Activated T-cell treated with anti-CD3 and anti-CD28 coated beads, Interleukin-2, amount 50 U/mL, for 48 hours (primary cell): ENCODE measurements at regions not wholly inside any gene's neighbourhood (a gene's known extent, or its start where the extent isn't known, plus 50 kb on each side); places are given as distances from the start of the nearest gene placed in this dataset.

Experiments used
- DNase-seq, 2 experiments: peaks; one replicate each; pipeline ENCODE4 v3.0.0-alpha.2; 2020

GRCh38 chr11:115933564-115933963, 429.3 kb upstream of the CADM1 start:
- DNase-seq = no peak

DNA sequence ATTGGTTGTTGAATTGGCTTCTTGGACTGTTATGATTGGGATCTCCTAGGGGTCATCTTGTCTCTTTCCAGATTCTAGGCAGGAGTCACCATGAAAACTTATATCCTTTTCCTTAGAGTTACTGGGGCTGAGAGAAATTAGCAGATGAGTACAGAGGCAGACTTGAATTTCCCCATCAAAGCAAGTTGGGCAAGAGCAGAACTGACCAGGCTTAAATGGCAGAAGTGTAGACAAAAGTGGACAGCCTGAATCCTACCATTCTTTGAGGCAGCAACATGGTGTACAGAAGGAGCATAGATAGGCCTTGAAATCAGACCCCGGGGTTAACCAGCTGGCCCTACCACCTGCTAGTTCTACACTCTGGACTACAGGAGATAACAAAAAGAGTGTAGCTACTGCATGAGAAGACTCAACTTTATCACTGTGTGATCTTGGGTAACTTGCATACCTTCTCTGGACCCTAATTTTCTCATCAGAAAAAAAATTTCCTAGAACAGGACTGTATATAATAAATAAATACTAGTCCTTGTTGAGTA, 427.4 kb upstream of the CADM1 start:
- no peak for DNase-seq

GRCh38 chr11:115930886-115931547, 426.8 kb upstream of the CADM1 start:
- no peak for DNase-seq

DNA sequence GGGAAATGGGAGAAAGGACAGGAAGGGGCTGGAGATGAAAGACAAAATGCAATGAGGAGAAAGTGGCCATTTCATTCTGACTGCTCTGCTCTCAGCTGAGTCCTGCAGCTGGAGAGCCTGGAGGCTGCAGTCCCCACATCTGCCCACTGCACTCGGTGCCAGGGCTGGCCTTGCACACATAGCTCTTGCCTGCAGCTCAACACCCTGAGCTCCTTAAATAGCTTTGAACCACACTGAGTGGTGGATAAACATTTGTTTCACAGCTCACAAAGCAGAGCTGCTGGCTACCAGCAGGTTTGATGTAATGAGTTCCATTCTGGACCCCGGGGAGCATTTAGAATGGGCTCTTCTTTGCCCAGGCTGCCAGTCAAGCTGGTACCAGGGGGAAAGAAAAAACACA, 426.1 kb upstream of the CADM1 start:
- DNase-seq = no peak

GRCh38 chr11:115929618-115930129, 425.5 kb upstream of the CADM1 start:
- DNase-seq = no peak

GRCh38 chr11:115928811-115929210, 424.6 kb upstream of the CADM1 start:
- no peak for DNase-seq

DNA sequence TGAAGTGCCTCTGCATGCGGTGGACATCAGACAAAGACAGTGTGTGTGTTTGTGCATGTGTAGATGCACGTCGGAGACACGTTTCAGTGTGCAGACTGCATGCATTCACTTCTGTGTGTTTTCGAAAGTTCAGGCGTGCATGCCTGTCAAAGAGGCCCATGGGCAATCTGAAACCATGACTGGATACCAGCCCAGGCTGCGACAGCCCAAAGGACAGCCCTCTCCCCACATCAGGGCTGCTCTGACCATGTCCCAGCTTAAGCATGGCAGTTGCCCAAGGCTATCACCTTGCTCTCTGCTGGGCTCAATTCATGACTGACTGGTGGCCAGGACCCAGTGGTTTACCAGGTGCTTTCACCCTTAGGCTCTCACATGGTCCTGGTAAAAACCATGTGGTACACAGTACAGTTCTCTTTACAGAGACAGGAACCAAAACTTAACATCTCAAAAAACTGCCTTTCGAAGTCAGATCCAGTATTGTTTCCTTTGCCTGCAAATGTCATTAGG, 423.7 kb upstream of the CADM1 start:
- DNase-seq = no peak

- no peak for DNase-seq
These were observed 422.4 kb upstream of the CADM1 start for GRCh38 chr11:115926601-115927000.

GRCh38 chr11:115926138-115926537, 421.9 kb upstream of the CADM1 start:
- no peak for DNase-seq

- DNase-seq = no peak
These were observed 421.4 kb upstream of the CADM1 start for GRCh38 chr11:115925568-115926090.

DNA sequence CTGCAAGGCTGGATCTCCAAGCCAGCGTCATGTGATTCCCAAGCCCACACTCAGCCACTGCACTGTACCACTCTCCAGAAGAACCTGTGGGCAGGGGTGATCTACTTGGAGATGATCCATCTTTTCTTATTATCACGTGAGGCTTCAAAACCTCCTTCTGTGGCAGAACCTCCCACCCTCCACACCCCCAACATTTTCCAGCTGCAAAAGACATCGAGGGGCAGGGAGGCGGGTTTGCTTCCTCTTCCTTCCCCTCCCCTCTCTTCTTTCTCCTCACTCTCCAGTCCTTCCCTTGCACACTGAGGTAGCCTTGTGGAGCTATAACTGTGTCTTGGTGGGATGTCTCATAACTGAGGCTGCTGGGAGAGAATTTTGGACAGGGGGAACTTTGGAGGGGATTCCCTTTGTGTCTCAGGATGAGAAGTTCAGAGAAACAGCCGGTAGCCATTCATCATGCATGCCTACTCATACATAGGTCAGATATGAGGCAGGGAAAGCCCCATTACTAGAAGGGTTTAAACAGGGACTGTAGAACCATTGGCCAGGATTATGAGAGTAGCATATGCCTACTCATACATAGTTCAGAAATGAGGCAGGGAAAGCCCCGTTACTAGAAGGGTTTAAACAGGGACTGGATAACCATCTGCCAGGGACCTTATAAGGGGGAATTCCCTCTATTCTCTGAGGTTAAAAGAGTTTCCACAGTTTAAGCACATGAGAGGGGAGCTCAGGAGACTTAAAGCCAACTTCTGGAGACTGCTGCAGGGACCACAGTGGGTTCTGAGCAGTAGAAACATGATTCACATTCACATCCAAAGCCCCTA, 420.7 kb upstream of the CADM1 start:
- peak; percentile 37 to 39 for DNase-seq

- DNase-seq = no peak
These were observed 418.7 kb upstream of the CADM1 start for GRCh38 chr11:115922876-115923275.

GRCh38 chr11:115921986-115922385, 417.8 kb upstream of the CADM1 start:
- DNase-seq = no peak

DNA sequence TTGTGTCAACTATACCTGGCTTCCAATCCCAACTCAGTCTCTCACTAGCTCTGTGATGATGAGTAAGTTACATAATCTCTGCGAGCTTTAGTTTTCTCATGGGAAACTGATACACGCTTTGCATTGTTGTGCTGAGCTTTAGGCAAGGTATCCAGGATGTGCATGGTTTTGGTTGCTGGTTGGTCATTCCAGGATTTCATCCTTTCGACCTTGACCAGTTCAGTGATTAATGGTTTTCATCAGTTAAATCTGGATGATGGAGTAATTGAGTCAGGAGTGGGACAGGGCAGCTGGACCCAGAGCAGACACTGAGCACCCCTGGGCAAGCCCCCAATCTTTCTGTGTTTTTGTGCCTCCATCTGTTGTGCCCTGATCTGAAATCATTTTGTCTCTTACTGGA, 417.3 kb upstream of the CADM1 start:
- no peak for DNase-seq

GRCh38 chr11:115920841-115921480, 416.7 kb upstream of the CADM1 start:
- no peak for DNase-seq

- DNase-seq = no peak
These were observed 415.9 kb upstream of the CADM1 start for GRCh38 chr11:115920092-115920461.

- peak; percentile 24 to 31 for DNase-seq
These were observed 415.3 kb upstream of the CADM1 start for GRCh38 chr11:115919341-115920091.

GRCh38 chr11:115918576-115918975, 414.4 kb upstream of the CADM1 start:
- DNase-seq = no peak

DNA sequence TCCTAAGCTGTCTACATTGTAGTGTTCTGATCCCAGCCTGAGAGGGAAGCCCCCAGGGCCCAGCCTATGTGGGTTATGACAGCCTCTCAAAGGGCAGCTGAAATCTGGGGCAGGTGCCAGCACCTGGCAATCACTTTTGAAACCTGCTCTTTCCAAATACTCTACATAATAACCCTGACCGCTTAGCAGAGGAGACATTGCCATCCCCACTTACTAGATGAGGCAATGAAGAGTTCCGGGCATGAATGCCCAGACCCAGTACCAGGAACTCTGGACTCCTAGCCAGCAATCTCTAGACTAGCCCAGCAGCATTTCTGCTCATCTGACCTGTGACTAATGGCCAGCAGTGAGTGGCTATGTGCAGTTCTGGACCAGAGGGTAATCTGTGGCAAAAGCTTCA, 412.4 kb upstream of the CADM1 start:
- DNase-seq = no peak

GRCh38 chr11:115912484-115912945, 408.3 kb upstream of the CADM1 start:
- no peak for DNase-seq

DNA sequence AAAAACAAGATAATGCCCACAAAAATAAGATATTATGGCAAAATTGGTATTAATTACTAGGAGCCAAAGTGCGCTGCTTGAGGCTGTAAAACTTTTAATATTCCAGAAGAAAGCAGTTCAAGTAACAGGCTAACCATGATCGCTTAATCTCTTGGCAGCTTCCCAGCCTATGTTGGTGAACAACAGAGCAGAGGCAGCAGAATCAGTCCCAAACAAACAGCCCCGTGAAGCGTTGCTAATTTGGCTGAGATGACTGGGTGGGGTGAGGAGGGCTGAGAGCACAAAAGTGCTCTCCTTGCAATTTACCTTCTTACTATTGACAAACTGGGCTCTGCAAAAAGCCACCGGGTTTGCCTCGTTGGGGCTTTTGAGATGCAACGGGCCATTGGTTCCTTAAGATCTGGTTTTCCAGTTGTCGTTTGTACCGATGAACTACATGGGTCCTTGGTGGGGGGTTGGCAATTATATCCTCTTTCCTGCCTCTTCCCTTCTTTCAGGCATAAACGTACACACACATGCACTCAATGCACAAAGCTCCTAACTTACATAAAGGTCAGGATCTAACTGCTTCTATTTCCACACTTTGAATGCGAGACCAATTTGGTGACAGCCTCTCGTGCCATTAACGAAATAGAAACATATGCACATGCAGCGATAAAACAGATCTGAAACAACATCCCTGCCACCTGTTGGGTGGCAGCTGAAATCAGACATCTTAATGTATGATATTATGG, 407.6 kb upstream of the CADM1 start:
- no peak for DNase-seq
